Neural cell (in vitro differentiated cells): ENCODE measurements at regions not wholly inside any gene's neighbourhood (a gene's known extent, or its start where the extent isn't known, plus 50 kb on each side); places are given as distances from the start of the nearest gene placed in this dataset.

Experiments used
- H2AFZ ChIP-seq: fragments of 200-600, 300-800 bp; sonication (generic), shearing (Covaris generic); 2 replicates; pipeline ENCODE4 v1.6.0; 2014; ENCODE audit warnings: low read depth, mild to moderate bottlenecking, antibody characterized with exemption, low read length, moderate library complexity
- H3F3A ChIP-seq: fragments of 200-600 bp; shearing (Covaris generic); 2 replicates; pipeline ENCODE4 v1.6.1; 2016; ENCODE audit warnings: mild to moderate bottlenecking, moderate library complexity, mixed read lengths, antibody characterized with exemption, low read length; ENCODE audit not compliant: insufficient read depth, poor library complexity, severe bottlenecking
- H3K27ac ChIP-seq: fragments of 200-600, 300-800 bp; sonication (generic), shearing (Covaris generic); 2 replicates; pipeline ENCODE4 v1.5.1; 2014; ENCODE audit warnings: mild to moderate bottlenecking, low read length, moderate library complexity
- H3K27me3 ChIP-seq: fragments of 300-800, 200-600 bp; sonication (generic), shearing (Covaris generic); 2 replicates; pipeline ENCODE4 v1.6.0; 2014; ENCODE audit warnings: mild to moderate bottlenecking, low read depth, low read length, moderate library complexity; ENCODE audit not compliant: insufficient read depth
- H3K36me3 ChIP-seq: fragments of 300-800, 200-600 bp; sonication (generic), shearing (Covaris generic); 2 replicates; pipeline ENCODE4 v1.5.1; 2014; ENCODE audit warnings: mild to moderate bottlenecking, antibody characterized with exemption, low read length, moderate library complexity; ENCODE audit not compliant: insufficient read depth
- H3K4me2 ChIP-seq: fragments of 300-800, 200-600 bp; sonication (generic), shearing (Covaris generic); 2 replicates; pipeline ENCODE4 v1.6.0; 2014; ENCODE audit warnings: mild to moderate bottlenecking, low read length
- H3K4me3 ChIP-seq: fragments of 300-800, 200-600 bp; sonication (generic), shearing (Covaris generic); 2 replicates; pipeline ENCODE4 v1.5.1; 2014; ENCODE audit warnings: mild to moderate bottlenecking, low read length, moderate library complexity
- H3K79me2 ChIP-seq: fragments of 200-600 bp; shearing (Covaris generic); replicated peaks from 2 replicates; pipeline ENCODE4 v1.6.0; 2014; ENCODE audit warnings: mild to moderate bottlenecking, low read length, moderate library complexity; ENCODE audit not compliant: insufficient read depth
- H3K9ac ChIP-seq: fragments of 300-800, 200-600 bp; sonication (generic), shearing (Covaris generic); 2 replicates; pipeline ENCODE4 v1.6.1; 2016; ENCODE audit warnings: mild to moderate bottlenecking, low read length, mixed read lengths
- H3K9me2 ChIP-seq: fragments of 200-600 bp; shearing (Covaris generic); 2 replicates; pipeline ENCODE4 v1.6.1; 2016; ENCODE audit warnings: mild to moderate bottlenecking, low read length, mixed read lengths; ENCODE audit not compliant: insufficient read depth
- H3K9me3 ChIP-seq: fragments of 200-600, 300-800 bp; sonication (generic), shearing (Covaris generic); 2 replicates; pipeline ENCODE4 v1.6.1; 2016; ENCODE audit warnings: mild to moderate bottlenecking, mixed run types, low read length, moderate library complexity, mixed read lengths
- H4K20me1 ChIP-seq: fragments of 200-600 bp; shearing (Covaris generic); 2 replicates; pipeline ENCODE4 v1.6.1; 2016; ENCODE audit warnings: mild to moderate bottlenecking, mixed run types; ENCODE audit not compliant: insufficient read depth
- EP300 ChIP-seq: fragments of 450-650 bp; conservative IDR thresholded peaks from 2 replicates; pipeline ENCODE4 v1.6.1; 2014; ENCODE audit warnings: antibody characterized with exemption, mild to moderate bottlenecking, moderate library complexity; ENCODE audit not compliant: poor library complexity, severe bottlenecking
- EZH2 ChIP-seq: fragments of 200-600, 300-800 bp; shearing (Covaris generic), sonication (generic); IDR thresholded peaks from 2 replicates; pipeline ENCODE4 v1.6.1; 2014; ENCODE audit warnings: antibody characterized with exemption, low read length, borderline replicate concordance, mild to moderate bottlenecking; ENCODE audit not compliant: insufficient read depth, poor library complexity, severe bottlenecking
- MXI1 ChIP-seq: fragments of 450-650 bp; conservative IDR thresholded peaks from 2 replicates; pipeline ENCODE4 v1.6.1; 2014; ENCODE audit warnings: antibody characterized with exemption, mild to moderate bottlenecking; ENCODE audit not compliant: poor library complexity, severe bottlenecking
- POLR2AphosphoS5 ChIP-seq: IDR thresholded peaks from 2 replicates; pipeline ENCODE4 v1.6.1; 2012
- RAD21 ChIP-seq: fragments of 450-650 bp; conservative IDR thresholded peaks from 2 replicates; pipeline ENCODE4 v1.6.1; 2014; ENCODE audit warnings: antibody characterized with exemption, mild to moderate bottlenecking, moderate library complexity
- SMC3 ChIP-seq: fragments of 450-650 bp; conservative IDR thresholded peaks from 2 replicates; pipeline ENCODE4 v1.6.1; 2014; ENCODE audit warnings: antibody characterized with exemption, mild to moderate bottlenecking, moderate library complexity; ENCODE audit not compliant: poor library complexity
- TAF1 ChIP-seq: IDR thresholded peaks from 2 replicates; pipeline ENCODE4 v1.6.1; 2012; ENCODE audit warnings: low read depth
- TF ChIP-seq, protein P1 (sequence below): fragments of 450-650 bp; IDR thresholded peaks from 2 replicates; pipeline ENCODE4 v1.5.1; 2014; ENCODE audit warnings: antibody characterized with exemption, mild to moderate bottlenecking, moderate library complexity; ENCODE audit not compliant: poor library complexity, severe bottlenecking
- TF ChIP-seq, protein P2 (sequence below): IDR thresholded peaks from 2 replicates; pipeline ENCODE4 v1.6.1; 2012; ENCODE audit warnings: borderline replicate concordance

DNA sequence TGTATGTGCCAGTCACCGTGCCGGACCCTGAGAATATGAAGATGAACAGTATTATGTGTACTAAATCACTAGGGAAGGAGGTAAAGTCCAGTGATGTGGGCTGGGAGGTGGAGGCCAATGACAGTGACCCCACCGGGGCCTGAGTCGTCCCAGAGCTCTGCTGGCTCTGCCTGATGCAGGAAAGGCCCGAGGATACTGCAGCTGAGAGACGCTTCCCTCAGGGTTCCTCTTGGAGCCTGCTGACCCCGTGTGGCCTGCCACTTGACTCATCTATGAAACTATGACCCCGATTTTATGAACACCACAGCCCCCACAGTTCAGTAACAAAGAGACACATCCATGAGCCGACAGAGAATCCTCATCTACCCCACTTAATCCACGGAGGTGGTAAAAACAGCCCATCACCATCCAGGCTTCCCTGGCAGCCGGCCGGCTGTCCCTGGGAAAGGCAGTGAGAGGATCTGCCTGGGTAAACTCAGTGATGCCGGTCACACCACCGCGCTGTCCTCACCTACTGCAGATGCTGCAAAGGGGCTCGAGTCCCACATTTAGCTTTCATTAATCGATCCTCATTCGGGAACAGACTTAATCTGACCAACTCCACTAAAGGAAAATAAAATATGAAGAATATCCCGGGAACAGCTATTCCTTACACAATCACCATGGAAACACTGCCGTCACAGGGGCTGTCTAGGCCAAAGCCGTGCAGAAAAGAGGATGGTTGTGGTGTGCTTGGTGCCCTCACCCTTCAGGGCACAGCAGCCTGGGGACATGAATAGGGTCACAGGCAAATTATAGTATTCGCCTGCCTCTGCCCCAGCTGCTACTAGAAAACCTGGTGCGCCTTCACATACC lies 82.9 kb downstream of the ARRDC4 start:
- Histone ChIP-seq H3K36me3 (no peaks in the 10 kb centered on the region), H3K27ac (no peak overlapping the region), H3K27me3 (no peaks in the 10 kb centered on the region), H2AFZ (no peak overlapping the region), H3K9ac (no peak overlapping the region), H3F3A (no peaks in the 10 kb centered on the region), H4K20me1 (no peaks in the 10 kb centered on the region), H3K9me2 (no peaks in the 10 kb centered on the region), H3K9me3 (no peaks in the 10 kb centered on the region), H3K4me3 (no peak overlapping the region), H3K4me2 (no peak overlapping the region), H3K79me2 (no peaks in the 10 kb centered on the region)
- no peak for TF ChIP-seq POLR2AphosphoS5
- no peak for TF ChIP-seq EZH2
- no peak for TF ChIP-seq EP300
- TF ChIP-seq, protein P1, sequence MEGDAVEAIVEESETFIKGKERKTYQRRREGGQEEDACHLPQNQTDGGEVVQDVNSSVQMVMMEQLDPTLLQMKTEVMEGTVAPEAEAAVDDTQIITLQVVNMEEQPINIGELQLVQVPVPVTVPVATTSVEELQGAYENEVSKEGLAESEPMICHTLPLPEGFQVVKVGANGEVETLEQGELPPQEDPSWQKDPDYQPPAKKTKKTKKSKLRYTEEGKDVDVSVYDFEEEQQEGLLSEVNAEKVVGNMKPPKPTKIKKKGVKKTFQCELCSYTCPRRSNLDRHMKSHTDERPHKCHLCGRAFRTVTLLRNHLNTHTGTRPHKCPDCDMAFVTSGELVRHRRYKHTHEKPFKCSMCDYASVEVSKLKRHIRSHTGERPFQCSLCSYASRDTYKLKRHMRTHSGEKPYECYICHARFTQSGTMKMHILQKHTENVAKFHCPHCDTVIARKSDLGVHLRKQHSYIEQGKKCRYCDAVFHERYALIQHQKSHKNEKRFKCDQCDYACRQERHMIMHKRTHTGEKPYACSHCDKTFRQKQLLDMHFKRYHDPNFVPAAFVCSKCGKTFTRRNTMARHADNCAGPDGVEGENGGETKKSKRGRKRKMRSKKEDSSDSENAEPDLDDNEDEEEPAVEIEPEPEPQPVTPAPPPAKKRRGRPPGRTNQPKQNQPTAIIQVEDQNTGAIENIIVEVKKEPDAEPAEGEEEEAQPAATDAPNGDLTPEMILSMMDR = no peak
- TF ChIP-seq SMC3 = no peak
- TF ChIP-seq TAF1 = no peak
- TF ChIP-seq, protein P2, sequence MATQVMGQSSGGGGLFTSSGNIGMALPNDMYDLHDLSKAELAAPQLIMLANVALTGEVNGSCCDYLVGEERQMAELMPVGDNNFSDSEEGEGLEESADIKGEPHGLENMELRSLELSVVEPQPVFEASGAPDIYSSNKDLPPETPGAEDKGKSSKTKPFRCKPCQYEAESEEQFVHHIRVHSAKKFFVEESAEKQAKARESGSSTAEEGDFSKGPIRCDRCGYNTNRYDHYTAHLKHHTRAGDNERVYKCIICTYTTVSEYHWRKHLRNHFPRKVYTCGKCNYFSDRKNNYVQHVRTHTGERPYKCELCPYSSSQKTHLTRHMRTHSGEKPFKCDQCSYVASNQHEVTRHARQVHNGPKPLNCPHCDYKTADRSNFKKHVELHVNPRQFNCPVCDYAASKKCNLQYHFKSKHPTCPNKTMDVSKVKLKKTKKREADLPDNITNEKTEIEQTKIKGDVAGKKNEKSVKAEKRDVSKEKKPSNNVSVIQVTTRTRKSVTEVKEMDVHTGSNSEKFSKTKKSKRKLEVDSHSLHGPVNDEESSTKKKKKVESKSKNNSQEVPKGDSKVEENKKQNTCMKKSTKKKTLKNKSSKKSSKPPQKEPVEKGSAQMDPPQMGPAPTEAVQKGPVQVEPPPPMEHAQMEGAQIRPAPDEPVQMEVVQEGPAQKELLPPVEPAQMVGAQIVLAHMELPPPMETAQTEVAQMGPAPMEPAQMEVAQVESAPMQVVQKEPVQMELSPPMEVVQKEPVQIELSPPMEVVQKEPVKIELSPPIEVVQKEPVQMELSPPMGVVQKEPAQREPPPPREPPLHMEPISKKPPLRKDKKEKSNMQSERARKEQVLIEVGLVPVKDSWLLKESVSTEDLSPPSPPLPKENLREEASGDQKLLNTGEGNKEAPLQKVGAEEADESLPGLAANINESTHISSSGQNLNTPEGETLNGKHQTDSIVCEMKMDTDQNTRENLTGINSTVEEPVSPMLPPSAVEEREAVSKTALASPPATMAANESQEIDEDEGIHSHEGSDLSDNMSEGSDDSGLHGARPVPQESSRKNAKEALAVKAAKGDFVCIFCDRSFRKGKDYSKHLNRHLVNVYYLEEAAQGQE = no peak
- no peak for TF ChIP-seq MXI1
- TF ChIP-seq RAD21 = no peak

DNA sequence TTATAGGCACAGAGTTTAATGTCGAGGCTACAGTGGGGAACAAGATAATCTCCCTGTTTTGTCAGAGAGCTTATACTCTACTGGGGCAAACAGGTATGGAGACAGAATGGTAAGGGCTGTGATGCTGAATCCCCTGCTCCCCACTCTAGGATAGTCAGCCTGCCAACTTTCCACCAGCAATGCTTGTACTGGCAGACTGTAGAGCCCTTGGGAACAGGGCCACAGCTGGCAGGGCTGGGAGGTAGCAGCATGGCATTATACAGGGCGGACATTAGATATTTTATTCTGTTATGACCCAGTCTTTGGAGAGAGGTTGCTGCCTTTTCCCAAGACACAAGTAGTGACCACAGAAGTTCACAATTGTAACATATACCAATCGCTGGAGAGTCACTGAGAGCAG lies 91.2 kb downstream of the ARRDC4 start:
- Histone ChIP-seq H3K79me2 (no peaks in the 10 kb centered on the region), H3F3A (no peaks in the 10 kb centered on the region), H3K9ac (no peak overlapping the region), H3K9me3 (no peaks in the 10 kb centered on the region), H3K27ac (no peak overlapping the region), H3K4me3 (no peak overlapping the region), H3K4me2 (no peak overlapping the region), H4K20me1 (no peaks in the 10 kb centered on the region), H3K27me3 (no peaks in the 10 kb centered on the region), H3K36me3 (no peaks in the 10 kb centered on the region), H2AFZ (no peak overlapping the region), H3K9me2 (no peaks in the 10 kb centered on the region)
- TF ChIP-seq EP300 = no peak
- no peak for TF ChIP-seq EZH2
- no peak for TF ChIP-seq TAF1
- TF ChIP-seq, protein P2 = no peak
- TF ChIP-seq RAD21 = no peak
- no peak for TF ChIP-seq MXI1
